ENCODE measurements at regions not wholly inside any gene's neighbourhood (a gene's known extent, or its start where the extent isn't known, plus 50 kb on each side); places are given as distances from the start of the nearest gene placed in this dataset.

- Histone ChIP-seq H3K36me3 (ENCODE audit: control insufficient read depth in 2 of 4, insufficient read depth in 4 of 4, low read length in 3 of 4) (no peaks in the 10 kb centered on the region), H4K20me1 (replicated peaks in 1 of 2; ENCODE audit: control insufficient read depth in 1 of 2, insufficient read depth in 2 of 2, low read length in 2 of 2) (no peaks in the 10 kb centered on the region), H3K14ac (ENCODE audit: insufficient read length) (no peak overlapping the region), H3K4me2 (ENCODE audit: insufficient read depth in 1 of 2, low read depth in 2 of 2, low read length in 2 of 2) (no peak overlapping the region), H3K27ac (ENCODE audit: low read depth, low read length) (no peak overlapping the region), H3K56ac (replicated peaks; ENCODE audit: insufficient read length, low read depth, low read length) (no peak overlapping the region), H2AFZ (ENCODE audit: low read length) (no peak overlapping the region), H3K79me1 (ENCODE audit: low read depth, low read length) (no peaks in the 10 kb centered on the region), H4K91ac (replicated peaks; ENCODE audit: insufficient read length, low read length) (no peak overlapping the region), H3K4me3 (ENCODE audit: extremely low read depth in 1 of 4, insufficient read depth in 2 of 4, low read depth in 3 of 4, low read length in 4 of 4) (no peak overlapping the region), H2AK5ac (ENCODE audit: low read depth, low read length) (no peak overlapping the region), H3K23me2 (ENCODE audit: low read depth, low read length) (no peaks in the 10 kb centered on the region), H2BK15ac (ENCODE audit: low read length) (no peak overlapping the region), H4K5ac (ENCODE audit: insufficient read length, low read depth, low read length) (no peak overlapping the region), H3K18ac (ENCODE audit: extremely low read depth, low read length) (no peak overlapping the region), H2BK20ac (ENCODE audit: low read length) (no peak overlapping the region), H3K9me3 (ENCODE audit: insufficient read depth in 2 of 2, low read depth in 1 of 2, low read length in 1 of 2) (no peaks in the 10 kb centered on the region), H3K4me1 (replicated peaks in 1 of 4; ENCODE audit: control insufficient read depth in 3 of 4, insufficient read depth in 4 of 4, low read length in 3 of 4) (no peaks in the 10 kb centered on the region), H2BK120ac (replicated peaks; ENCODE audit: low read depth, low read length) (no peak overlapping the region), H3K79me2 (ENCODE audit: control insufficient read depth in 1 of 2, insufficient read depth in 2 of 2, low read length in 2 of 2) (no peaks in the 10 kb centered on the region), H4K8ac (ENCODE audit: extremely low read depth, insufficient read depth, low read length) (no peak overlapping the region), H3K4ac (replicated peaks; ENCODE audit: insufficient read length, low read depth, low read length) (no peak overlapping the region), H2BK5ac (ENCODE audit: low read depth, low read length) (no peak overlapping the region), H2BK12ac (ENCODE audit: low read depth, low read length) (no peak overlapping the region), H3K23ac (ENCODE audit: insufficient read length) (no peak overlapping the region), H3K9ac (replicated peaks in 1 of 4; ENCODE audit: extremely low read depth in 1 of 4, low read depth in 3 of 4, low read length in 3 of 4) (no peak overlapping the region), H3K27me3 (replicated peaks in 1 of 4; ENCODE audit: control insufficient read depth in 3 of 4, extremely low read depth in 1 of 4, insufficient read depth in 3 of 4, low read length in 3 of 4) (no peaks in the 10 kb centered on the region)
- DNase-seq (ENCODE audit: low read depth in 1 of 2, low spot score in 2 of 2) (no peak), FAIRE-seq (no peak)
- TF ChIP-seq POU5F1 (IDR thresholded peaks at IDR 0.05; ENCODE audit: low read depth, low read length): no peak
- TF ChIP-seq RBBP5 (IDR thresholded peaks at IDR 0.05; ENCODE audit: borderline replicate concordance, low read depth, low read length): no peak
- no peak for TF ChIP-seq BRCA1 (IDR thresholded peaks at IDR 0.05; ENCODE audit: low read depth, low read length)
- ChIA-PET POLR2A (ENCODE audit: partially characterized antibody) (no interaction called here), CTCF (ENCODE audit: partially characterized antibody) (interaction anchor here (1.3 to 2.1 kb wide), 2 partner anchors 11 kb away, joined by 3 to 11 read pairs; no protein-coding TSS in a partner anchor)
These were observed 813.5 kb downstream of the FAM181B start for GRCh38 chr11:81920205-81920604.

Data from H1 (cell line).